Liver (tissue), 3 donors: ENCODE measurements at regions not wholly inside any gene's neighbourhood (a gene's known extent, or its start where the extent isn't known, plus 50 kb on each side); places are given as distances from the start of the nearest gene placed in this dataset.

Source experiments
- JUND ChIP-seq, 2 donors: IDR thresholded peaks; 2 replicates each; pipeline ENCODE4 v1.6.1; 2016; ENCODE audit warnings: antibody characterized with exemption in 2 of 2
- REST ChIP-seq: IDR thresholded peaks from 2 replicates; pipeline ENCODE4 v1.6.1; 2016; ENCODE audit warnings: antibody characterized with exemption, mild to moderate bottlenecking
- YY1 ChIP-seq: IDR thresholded peaks from 2 replicates; pipeline ENCODE4 v1.6.1; 2016; ENCODE audit warnings: antibody characterized with exemption, mild to moderate bottlenecking
- TF ChIP-seq, protein P1 (sequence below): fragments of 150-350 bp; IDR thresholded peaks from 2 replicates; pipeline ENCODE4 v1.5.1; 2017; ENCODE audit warnings: improper control_type of control experiment, low read depth, low read length; ENCODE audit not compliant: missing input control
- TF ChIP-seq, protein P2 (sequence below): IDR thresholded peaks from 2 replicates; pipeline ENCODE4 v1.6.1; 2016; ENCODE audit warnings: antibody characterized with exemption
- TF ChIP-seq, protein P3 (sequence below): IDR thresholded peaks from 2 replicates; pipeline ENCODE4 v1.6.1; 2016; ENCODE audit warnings: antibody characterized with exemption
- donor health status: healthy.
- donor health status: healthy.

DNA sequence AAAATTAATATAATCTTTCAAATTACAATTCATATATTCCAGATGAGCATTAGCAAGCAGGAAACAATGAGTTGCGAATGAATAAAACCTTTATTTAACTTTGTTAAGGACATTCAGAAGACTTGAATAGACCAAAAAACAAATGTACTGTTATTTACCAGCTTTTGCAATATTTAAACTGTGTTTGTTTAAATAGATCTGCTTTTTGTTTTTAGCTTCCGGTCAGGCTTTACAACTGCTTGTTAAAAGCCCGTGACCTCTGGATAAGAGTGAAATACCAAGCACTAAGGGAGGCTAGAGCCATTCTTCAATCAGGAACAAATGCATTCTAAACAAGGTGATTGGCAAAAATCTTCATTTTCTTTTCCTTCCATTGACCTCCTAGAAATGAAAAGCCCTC is 184.9 kb upstream of the GNAI1 start:
- TF ChIP-seq, protein P1, sequence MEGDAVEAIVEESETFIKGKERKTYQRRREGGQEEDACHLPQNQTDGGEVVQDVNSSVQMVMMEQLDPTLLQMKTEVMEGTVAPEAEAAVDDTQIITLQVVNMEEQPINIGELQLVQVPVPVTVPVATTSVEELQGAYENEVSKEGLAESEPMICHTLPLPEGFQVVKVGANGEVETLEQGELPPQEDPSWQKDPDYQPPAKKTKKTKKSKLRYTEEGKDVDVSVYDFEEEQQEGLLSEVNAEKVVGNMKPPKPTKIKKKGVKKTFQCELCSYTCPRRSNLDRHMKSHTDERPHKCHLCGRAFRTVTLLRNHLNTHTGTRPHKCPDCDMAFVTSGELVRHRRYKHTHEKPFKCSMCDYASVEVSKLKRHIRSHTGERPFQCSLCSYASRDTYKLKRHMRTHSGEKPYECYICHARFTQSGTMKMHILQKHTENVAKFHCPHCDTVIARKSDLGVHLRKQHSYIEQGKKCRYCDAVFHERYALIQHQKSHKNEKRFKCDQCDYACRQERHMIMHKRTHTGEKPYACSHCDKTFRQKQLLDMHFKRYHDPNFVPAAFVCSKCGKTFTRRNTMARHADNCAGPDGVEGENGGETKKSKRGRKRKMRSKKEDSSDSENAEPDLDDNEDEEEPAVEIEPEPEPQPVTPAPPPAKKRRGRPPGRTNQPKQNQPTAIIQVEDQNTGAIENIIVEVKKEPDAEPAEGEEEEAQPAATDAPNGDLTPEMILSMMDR: no peak
- TF ChIP-seq, protein P2, sequence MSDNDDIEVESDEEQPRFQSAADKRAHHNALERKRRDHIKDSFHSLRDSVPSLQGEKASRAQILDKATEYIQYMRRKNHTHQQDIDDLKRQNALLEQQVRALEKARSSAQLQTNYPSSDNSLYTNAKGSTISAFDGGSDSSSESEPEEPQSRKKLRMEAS: no peak
- TF ChIP-seq JUND (IDR thresholded peaks at IDR 0.05) (no peak), YY1 (no peak), REST (no peak)
- TF ChIP-seq, protein P3, sequence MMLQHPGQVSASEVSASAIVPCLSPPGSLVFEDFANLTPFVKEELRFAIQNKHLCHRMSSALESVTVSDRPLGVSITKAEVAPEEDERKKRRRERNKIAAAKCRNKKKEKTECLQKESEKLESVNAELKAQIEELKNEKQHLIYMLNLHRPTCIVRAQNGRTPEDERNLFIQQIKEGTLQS: no peak
